Neuronal stem cell (in vitro differentiated cells): ENCODE measurements at regions not wholly inside any gene's neighbourhood (a gene's known extent, or its start where the extent isn't known, plus 50 kb on each side); places are given as distances from the start of the nearest gene placed in this dataset.
A peak's percentile ranks its signal among the peaks of the same experiment; 100 is the strongest.

Experiments used
- DNase-seq: peaks from one replicate; pipeline ENCODE4 v3.0.0-alpha.2; 2013; ENCODE audit warnings: low spot score
- H2AFZ ChIP-seq: one replicate; pipeline ENCODE4 v1.6.1; 2013; ENCODE audit warnings: mild to moderate bottlenecking, low read length, inconsistent platforms
- H2AK5ac ChIP-seq: 2 replicates; pipeline ENCODE4 v1.6.1; 2013; ENCODE audit warnings: low read depth, mild to moderate bottlenecking, inconsistent platforms, low read length, moderate library complexity, mixed read lengths
- H2BK120ac ChIP-seq: 2 replicates; pipeline ENCODE4 v1.6.1; 2013; ENCODE audit warnings: low read depth, mild to moderate bottlenecking, inconsistent platforms, low read length, moderate library complexity, mixed read lengths
- H2BK12ac ChIP-seq: one replicate; pipeline ENCODE4 v1.6.1; 2013; ENCODE audit warnings: low read length, inconsistent platforms
- H2BK15ac ChIP-seq: 2 replicates; pipeline ENCODE4 v1.6.1; 2013; ENCODE audit warnings: mild to moderate bottlenecking, low read length, inconsistent platforms, mixed read lengths
- H2BK5ac ChIP-seq: one replicate; pipeline ENCODE4 v1.6.1; 2013; ENCODE audit warnings: inconsistent platforms, mild to moderate bottlenecking, low read length, moderate library complexity
- H3K14ac ChIP-seq: one replicate; pipeline ENCODE4 v1.6.1; 2013; ENCODE audit warnings: low read length, inconsistent platforms
- H3K18ac ChIP-seq: 2 replicates; pipeline ENCODE4 v1.6.1; 2013; ENCODE audit warnings: low read length, inconsistent platforms
- H3K23ac ChIP-seq: 2 replicates; pipeline ENCODE4 v1.6.1; 2013; ENCODE audit warnings: low read depth, mild to moderate bottlenecking, mixed read lengths, low read length, inconsistent platforms; ENCODE audit not compliant: poor library complexity
- H3K27ac ChIP-seq: replicated peaks from 3 replicates; pipeline ENCODE4 v1.5.1; 2013; ENCODE audit warnings: low read length, inconsistent platforms
- H3K27me3 ChIP-seq, 3 experiments: 2 replicates each; pipeline ENCODE4 v1.6.1; 2013; ENCODE audit warnings: low read length in 3 of 3, mild to moderate bottlenecking in 2 of 3, inconsistent platforms in 1 of 3, low read depth in 1 of 3, mixed read lengths in 1 of 3, moderate library complexity in 1 of 3; ENCODE audit not compliant: control insufficient read depth in 3 of 3, insufficient read depth in 3 of 3
- H3K36me3 ChIP-seq, 2 donors: replicated peaks in 1 of 2; 2 replicates each; pipeline ENCODE4 v1.6.1; 2013; ENCODE audit warnings: low read length in 2 of 2; ENCODE audit not compliant: control insufficient read depth in 2 of 2, insufficient read depth in 2 of 2
- H3K4ac ChIP-seq: 2 replicates; pipeline ENCODE4 v1.6.1; 2013; ENCODE audit warnings: inconsistent platforms, mild to moderate bottlenecking, low read length, moderate library complexity
- H3K4me1 ChIP-seq, 2 donors: 1 replicate in 1 of 2; 2 replicates in 1 of 2; pipeline ENCODE4 v1.6.1; 2013; ENCODE audit warnings: low read length in 2 of 2, low read depth in 1 of 2; ENCODE audit not compliant: control insufficient read depth in 2 of 2, insufficient read depth in 1 of 2
- H3K4me2 ChIP-seq: one replicate; pipeline ENCODE4 v1.6.1; 2013; ENCODE audit warnings: mild to moderate bottlenecking, low read length, inconsistent platforms; ENCODE audit not compliant: insufficient read depth, poor library complexity, severe bottlenecking
- H3K4me3 ChIP-seq, 2 donors: 2 replicates each; pipeline ENCODE4 v1.5.1; 2013; ENCODE audit warnings: low read length in 2 of 2, mild to moderate bottlenecking in 2 of 2, inconsistent platforms in 1 of 2, moderate library complexity in 1 of 2
- H3K79me1 ChIP-seq: one replicate; pipeline ENCODE4 v1.6.1; 2013; ENCODE audit warnings: low read depth, mild to moderate bottlenecking, inconsistent platforms, low read length, moderate library complexity
- H3K9ac ChIP-seq: one replicate; pipeline ENCODE4 v1.6.1; 2013; ENCODE audit warnings: mild to moderate bottlenecking, low read depth, low read length, inconsistent platforms; ENCODE audit not compliant: poor library complexity
- H3K9me3 ChIP-seq, 2 donors: replicated peaks in 1 of 2; 2 replicates each; pipeline versions ENCODE3 to v1.6.1; 2013; ENCODE audit warnings: low read length in 2 of 2, mild to moderate bottlenecking in 2 of 2, inconsistent platforms in 1 of 2, low read depth in 1 of 2, mixed read lengths in 1 of 2, moderate library complexity in 1 of 2; ENCODE audit not compliant: control insufficient read depth in 2 of 2, insufficient read depth in 1 of 2
- H4K8ac ChIP-seq: one replicate; pipeline ENCODE4 v1.6.1; 2013; ENCODE audit warnings: low read depth, mild to moderate bottlenecking, inconsistent platforms, low read length, moderate library complexity
- H4K91ac ChIP-seq: one replicate; pipeline ENCODE4 v1.6.1; 2013; ENCODE audit warnings: low read length, low read depth, mild to moderate bottlenecking, inconsistent platforms; ENCODE audit not compliant: poor library complexity
- WGBS, 2 donors: extraction: QIAGEN DNeasy Blood & Tissue Kit; methylation state at CpG; one replicate each; pipeline ENCODE4 v1.1.7; 2013; ENCODE audit warnings: missing lambda C conversion rate in 2 of 2, mixed read lengths in 1 of 2; ENCODE audit not compliant: insufficient read length in 2 of 2, insufficient replicate concordance in 1 of 2; ENCODE audit errors: extremely low coverage in 2 of 2; 5-methylcytosine and 5-hydroxymethylcytosine counted together

DNA sequence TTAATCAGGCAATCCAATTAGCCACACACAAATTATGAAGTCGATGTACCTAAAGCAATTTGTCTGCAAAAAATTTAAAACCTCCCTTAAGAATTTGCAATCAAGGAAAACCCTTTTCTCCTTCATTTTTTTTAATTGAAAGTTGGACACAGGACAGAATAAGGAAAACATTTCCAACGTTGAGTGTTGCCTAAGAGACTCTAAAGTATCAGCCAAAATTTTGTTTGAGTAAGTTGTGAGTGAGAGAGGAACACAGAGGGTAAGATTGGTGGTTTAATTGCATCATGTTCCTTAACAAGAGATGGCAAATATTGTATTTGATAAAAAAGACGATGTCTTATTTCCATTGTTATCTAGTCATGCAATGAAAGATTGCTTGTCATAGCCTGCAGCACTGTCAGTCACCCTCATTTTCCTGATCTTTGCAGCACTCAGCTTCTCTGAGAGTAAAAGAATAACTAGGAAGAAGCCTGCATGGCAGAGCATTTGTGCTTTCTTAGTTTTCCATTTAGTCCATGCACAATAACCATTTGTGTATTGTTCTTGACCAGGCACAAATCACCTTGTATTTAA, 115.5 kb downstream of the ICOS start:
- no peak for DNase-seq
- H3K27me3 ChIP-seq: no peaks in the 10 kb centered on the region
- H2AK5ac ChIP-seq: no peak overlapping the region
- no peak overlapping the region for H3K4me2 ChIP-seq
- H2BK5ac ChIP-seq: no peak overlapping the region
- no peaks in the 10 kb centered on the region for H3K79me1 ChIP-seq
- no peaks in the 10 kb centered on the region for H3K4me1 ChIP-seq
- no peaks in the 10 kb centered on the region for H3K36me3 ChIP-seq
- H2BK120ac ChIP-seq: no peak overlapping the region
- H3K27ac ChIP-seq: no peak overlapping the region
- no peak overlapping the region for H2BK15ac ChIP-seq
- H2BK12ac ChIP-seq: no peak overlapping the region
- no peak overlapping the region for H4K8ac ChIP-seq
- no peak overlapping the region for H3K18ac ChIP-seq
- H3K4me3 ChIP-seq: no peak overlapping the region
- no peak overlapping the region for H3K4ac ChIP-seq
- H2AFZ ChIP-seq: no peak overlapping the region
- H3K23ac ChIP-seq: no peak overlapping the region
- no CpG with 5 or more reads among the region's 3 CpGs for WGBS, 2 donors
- H4K91ac ChIP-seq: no peak overlapping the region
- H3K14ac ChIP-seq: no peak overlapping the region
- no peaks in the 10 kb centered on the region for H3K9me3 ChIP-seq
- no peak overlapping the region for H3K9ac ChIP-seq

DNA sequence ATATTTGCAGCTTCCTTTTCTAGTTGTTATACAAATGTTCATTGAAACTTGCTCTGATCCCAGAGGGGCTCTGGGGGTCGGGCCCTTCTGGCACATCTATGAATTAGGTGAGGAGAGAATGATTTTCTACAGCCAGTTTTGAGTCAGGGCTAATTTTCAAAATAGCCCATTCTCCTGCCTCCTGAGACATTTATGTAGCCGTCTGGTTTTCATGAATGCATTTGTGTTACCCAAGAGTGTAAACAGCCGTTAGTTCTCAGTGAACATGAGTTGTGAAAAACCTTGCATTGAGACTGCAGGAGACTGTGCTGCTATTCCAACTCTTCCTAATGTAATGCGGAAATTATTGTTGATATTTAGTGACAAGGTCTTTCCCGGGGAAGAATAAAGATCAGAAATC, 122.5 kb downstream of the ICOS start:
- no peak overlapping the region for H3K14ac ChIP-seq
- H3K9me3 ChIP-seq: no peaks in the 10 kb centered on the region

GRCh38 chr2:204060841-204061240, 124.3 kb downstream of the ICOS start:
- Histone ChIP-seq H2AK5ac (no peak overlapping the region), H3K4me2 (no peak overlapping the region), H3K4ac (no peak overlapping the region), H3K9ac (no peak overlapping the region), H3K79me1 (no peaks in the 10 kb centered on the region), H3K27me3 (peaks cover 0 to 16% (median 0%) of the 10 kb centered on the region in 3 experiments), H3K36me3 (no peaks in the 10 kb centered on the region), H3K23ac (no peak overlapping the region), H4K8ac (no peak overlapping the region), H3K27ac (peak overlapping the region; percentile 10), H2BK12ac (no peak overlapping the region), H3K4me3 (no peak overlapping the region), H3K14ac (no peak overlapping the region), H3K18ac (no peak overlapping the region), H3K4me1 (peaks cover 0 to 5% of the 10 kb centered on the region in 2 donors), H2BK15ac (no peak overlapping the region), H2AFZ (no peak overlapping the region), H4K91ac (no peak overlapping the region), H2BK5ac (no peak overlapping the region), H3K9me3 (no peaks in the 10 kb centered on the region), H2BK120ac (no peak overlapping the region)
- no CpG with 5 or more reads among the region's 4 CpGs for WGBS, 2 donors
- no peak for DNase-seq

More for the DNA sequence above, 122.5 kb downstream of the ICOS start:
- Histone ChIP-seq H2AK5ac (no peak overlapping the region), H4K8ac (no peak overlapping the region), H3K27ac (no peak overlapping the region), H3K4ac (no peak overlapping the region), H2BK15ac (no peak overlapping the region), H3K36me3 (no peaks in the 10 kb centered on the region), H3K27me3 (peaks cover 0 to 16% (median 0%) of the 10 kb centered on the region in 3 experiments), H3K79me1 (no peaks in the 10 kb centered on the region), H3K18ac (no peak overlapping the region), H4K91ac (no peak overlapping the region), H3K4me1 (peaks cover 0 to 5% of the 10 kb centered on the region in 2 donors), H2BK5ac (no peak overlapping the region), H3K4me3 (no peak overlapping the region), H2BK12ac (no peak overlapping the region), H2BK120ac (no peak overlapping the region), H3K4me2 (no peak overlapping the region), H3K9ac (no peak overlapping the region), H3K23ac (no peak overlapping the region), H2AFZ (no peak overlapping the region)
- WGBS, 2 donors: no CpG with 5 or more reads among the region's 5 CpGs
- DNase-seq: no peak

- H3K18ac ChIP-seq: no peak overlapping the region
- H2AK5ac ChIP-seq: no peak overlapping the region
- H2BK12ac ChIP-seq: no peak overlapping the region
- no peak overlapping the region for H4K8ac ChIP-seq
- H3K9me3 ChIP-seq: no peaks in the 10 kb centered on the region
- no peak overlapping the region for H3K4me2 ChIP-seq
- DNase-seq: no peak
- peaks cover 0 to 16% (median 0%) of the 10 kb centered on the region in 3 experiments for H3K27me3 ChIP-seq
- peak overlapping the region; percentile 10 for H3K27ac ChIP-seq
- WGBS, 2 donors: no CpG with 5 or more reads among the region's 4 CpGs
- no peak overlapping the region for H3K9ac ChIP-seq
- H3K4me3 ChIP-seq: no peak overlapping the region
- H2BK120ac ChIP-seq: no peak overlapping the region
- no peaks in the 10 kb centered on the region for H3K36me3 ChIP-seq
- H2BK5ac ChIP-seq: no peak overlapping the region
- no peak overlapping the region for H2BK15ac ChIP-seq
- no peak overlapping the region for H3K23ac ChIP-seq
- no peak overlapping the region for H4K91ac ChIP-seq
- H2AFZ ChIP-seq: no peak overlapping the region
- no peak overlapping the region for H3K4ac ChIP-seq
- peaks cover 0 to 5% of the 10 kb centered on the region in 2 donors for H3K4me1 ChIP-seq
- no peaks in the 10 kb centered on the region for H3K79me1 ChIP-seq
- H3K14ac ChIP-seq: no peak overlapping the region
Observed at GRCh38 chr2:204061241-204061640, 124.7 kb downstream of the ICOS start.
